Thyroid gland (tissue), 4 donors: ENCODE measurements at regions not wholly inside any gene's neighbourhood (a gene's known extent, or its start where the extent isn't known, plus 50 kb on each side); places are given as distances from the start of the nearest gene placed in this dataset.

ENCODE experiments used
- DNase-seq, 2 donors: peaks; one replicate each; pipeline ENCODE4 v3.0.0-alpha.2; 2019
- H3K27ac ChIP-seq, 3 donors: fragments of 200-600 bp; sonication (generic); 1 replicate in 2 of 3; 2 replicates in 1 of 3; pipeline ENCODE4 v1.5.1; 2016 to 2019; ENCODE audit warnings: mild to moderate bottlenecking in 1 of 3, moderate library complexity in 1 of 3
- H3K27me3 ChIP-seq: fragments of 200-600 bp; sonication (generic); one replicate; pipeline ENCODE4 v1.5.1; 2019
- H3K36me3 ChIP-seq, 2 donors: fragments of 200-600 bp; sonication (generic); one replicate each; pipeline ENCODE4 v1.5.1; 2016 to 2019
- H3K4me1 ChIP-seq, 2 donors: fragments of 200-600 bp; sonication (generic); one replicate each; pipeline ENCODE4 v1.5.1; 2017 to 2019
- H3K4me3 ChIP-seq, 3 donors: fragments of 200-600 bp; sonication (generic); replicated peaks in 1 of 3; 1 replicate in 2 of 3; 2 replicates in 1 of 3; pipeline ENCODE4 v1.5.1; 2016; ENCODE audit warnings: mild to moderate bottlenecking in 1 of 3
- H3K9me3 ChIP-seq: fragments of 200-600 bp; sonication (generic); one replicate; pipeline ENCODE4 v1.5.1; 2017
- CTCF ChIP-seq, 6 experiments: fragments of 200-600 bp in 3 of 6; fragments of 450-650 bp in 3 of 6; sonication (generic) in 3 of 6; IDR thresholded peaks; one replicate each; pipeline ENCODE4 v1.5.1; 2016 to 2019; ENCODE audit warnings: antibody characterized with exemption in 6 of 6, mild to moderate bottlenecking in 2 of 6, inconsistent platforms in 1 of 6, moderate library complexity in 1 of 6
- POLR2A ChIP-seq, 2 donors: fragments of 450-650 bp; IDR thresholded peaks; one replicate each; pipeline ENCODE4 v1.6.1; 2017; ENCODE audit warnings: antibody characterized with exemption in 2 of 2, mild to moderate bottlenecking in 2 of 2, moderate library complexity in 1 of 2
- WGBS, 2 donors: methylation state at CpG; one replicate each; pipeline ENCODE4 v1.1.5; 2017; 5-methylcytosine and 5-hydroxymethylcytosine counted together
- intact Hi-C: fragments of 100-400 bp; cut with DNase I; formaldehyde crosslinking; loops from one replicate; pipeline ENCODE4 v1.15.1; 2023

GRCh38 chr7:118072893-118073674 is 110.9 kb upstream of the LSM8 start:
- WGBS, 2 donors = 58 to 82% methylated on average over 5 of the region's 5 CpGs
- intact Hi-C loops = no loop called here
- Histone ChIP-seq H3K27ac (no peak overlapping the region), H3K4me1 (no peaks in the 10 kb centered on the region), H3K27me3 (no peaks in the 10 kb centered on the region), H3K36me3 (no peaks in the 10 kb centered on the region), H3K9me3 (no peaks in the 10 kb centered on the region), H3K4me3 (no peak overlapping the region)
- TF ChIP-seq CTCF (IDR thresholded peaks at IDR 0.05) (no peak), POLR2A (IDR thresholded peaks at IDR 0.05) (no peak)
- DNase-seq = no peak

GRCh38 chr7:118075936-118076335 is 108.0 kb upstream of the LSM8 start:
- TF ChIP-seq CTCF (IDR thresholded peaks at IDR 0.05) = no peak
- TF ChIP-seq POLR2A (IDR thresholded peaks at IDR 0.05) = no peak
- no peaks in the 10 kb centered on the region for H3K4me1 ChIP-seq
- H3K27me3 ChIP-seq = no peaks in the 10 kb centered on the region
- no peak overlapping the region for H3K4me3 ChIP-seq
- DNase-seq = no peak
- H3K36me3 ChIP-seq = no peaks in the 10 kb centered on the region
- intact Hi-C loops = no loop called here
- 91% methylated on average over 2 of the region's 2 CpGs for WGBS, 2 donors
- H3K9me3 ChIP-seq = no peaks in the 10 kb centered on the region
- no peak overlapping the region for H3K27ac ChIP-seq

GRCh38 chr7:118076564-118076963 is 107.4 kb upstream of the LSM8 start:
- Histone ChIP-seq H3K4me3 (no peak overlapping the region), H3K9me3 (no peaks in the 10 kb centered on the region), H3K36me3 (no peaks in the 10 kb centered on the region), H3K27me3 (no peaks in the 10 kb centered on the region), H3K27ac (no peak overlapping the region), H3K4me1 (no peaks in the 10 kb centered on the region)
- WGBS, 2 donors = 92 to 94% methylated on average over 3 of the region's 3 CpGs
- TF ChIP-seq CTCF (IDR thresholded peaks at IDR 0.05) (no peak), POLR2A (IDR thresholded peaks at IDR 0.05) (no peak)
- intact Hi-C loops = no loop called here
- no peak for DNase-seq

GRCh38 chr7:118078015-118078414 is 105.9 kb upstream of the LSM8 start:
- Histone ChIP-seq H3K27me3 (no peaks in the 10 kb centered on the region), H3K4me3 (no peak overlapping the region), H3K4me1 (no peaks in the 10 kb centered on the region), H3K9me3 (no peaks in the 10 kb centered on the region), H3K27ac (no peak overlapping the region), H3K36me3 (no peaks in the 10 kb centered on the region)
- intact Hi-C loops = no loop called here
- DNase-seq = no peak
- no peak for TF ChIP-seq POLR2A (IDR thresholded peaks at IDR 0.05)
- TF ChIP-seq CTCF (IDR thresholded peaks at IDR 0.05) = no peak

GRCh38 chr7:118079369-118079768 is 104.6 kb upstream of the LSM8 start:
- TF ChIP-seq POLR2A (IDR thresholded peaks at IDR 0.05) = no peak
- TF ChIP-seq CTCF (IDR thresholded peaks at IDR 0.05) = no peak
- WGBS, 2 donors = 87 to 92% methylated on average over 1 of the region's 1 CpG
- intact Hi-C loops = no loop called here
- H3K27me3 ChIP-seq = no peaks in the 10 kb centered on the region
- no peaks in the 10 kb centered on the region for H3K36me3 ChIP-seq
- H3K9me3 ChIP-seq = no peaks in the 10 kb centered on the region
- no peak overlapping the region for H3K4me3 ChIP-seq
- H3K27ac ChIP-seq = no peak overlapping the region
- H3K4me1 ChIP-seq = no peaks in the 10 kb centered on the region
- no peak for DNase-seq
